Effector memory CD4-positive, alpha-beta T cell (primary cell): ENCODE measurements at regions not wholly inside any gene's neighbourhood (a gene's known extent, or its start where the extent isn't known, plus 50 kb on each side); places are given as distances from the start of the nearest gene placed in this dataset.

Experiments
- DNase-seq, 3 donors: peaks; one replicate each; pipeline ENCODE4 v3.0.0-alpha.2; 2020
- H3K27ac ChIP-seq: 2 replicates; pipeline ENCODE4 v1.7.0; 2013; ENCODE audit warnings: mild to moderate bottlenecking, low read length, moderate library complexity; ENCODE audit not compliant: insufficient read depth, poor library complexity, severe bottlenecking
- H3K27me3 ChIP-seq: replicated peaks from 2 replicates; pipeline ENCODE4 v1.7.0; 2013; ENCODE audit warnings: mild to moderate bottlenecking, low read length; ENCODE audit not compliant: insufficient read depth, control insufficient read depth, poor library complexity, severe bottlenecking
- H3K36me3 ChIP-seq: 2 replicates; pipeline ENCODE4 v1.7.0; 2013; ENCODE audit warnings: mild to moderate bottlenecking, low read length, moderate library complexity; ENCODE audit not compliant: control insufficient read depth, insufficient read depth
- H3K4me1 ChIP-seq: 2 replicates; pipeline ENCODE4 v1.7.0; 2013; ENCODE audit warnings: low read length, mild to moderate bottlenecking; ENCODE audit not compliant: control insufficient read depth, insufficient read depth, poor library complexity, severe bottlenecking
- H3K4me3 ChIP-seq: 2 replicates; pipeline ENCODE4 v1.7.0; 2013; ENCODE audit warnings: low read length, low read depth, mild to moderate bottlenecking; ENCODE audit not compliant: insufficient read depth, poor library complexity, severe bottlenecking
- H3K9me3 ChIP-seq: 2 replicates; pipeline ENCODE4 v1.7.0; 2013; ENCODE audit warnings: mild to moderate bottlenecking, low read length, moderate library complexity; ENCODE audit not compliant: control insufficient read depth

- H3K4me3 ChIP-seq = no peak overlapping the region
- no peaks in the 10 kb centered on the region for H3K9me3 ChIP-seq
- H3K27ac ChIP-seq = no peak overlapping the region
- H3K27me3 ChIP-seq = peaks cover 8% of the 10 kb centered on the region
- no peak for DNase-seq
- H3K36me3 ChIP-seq = no peaks in the 10 kb centered on the region
- H3K4me1 ChIP-seq = peaks cover 4% of the 10 kb centered on the region
Observed at GRCh38 chr1:48089356-48089891, 92.2 kb upstream of the TRABD2B start.

DNA sequence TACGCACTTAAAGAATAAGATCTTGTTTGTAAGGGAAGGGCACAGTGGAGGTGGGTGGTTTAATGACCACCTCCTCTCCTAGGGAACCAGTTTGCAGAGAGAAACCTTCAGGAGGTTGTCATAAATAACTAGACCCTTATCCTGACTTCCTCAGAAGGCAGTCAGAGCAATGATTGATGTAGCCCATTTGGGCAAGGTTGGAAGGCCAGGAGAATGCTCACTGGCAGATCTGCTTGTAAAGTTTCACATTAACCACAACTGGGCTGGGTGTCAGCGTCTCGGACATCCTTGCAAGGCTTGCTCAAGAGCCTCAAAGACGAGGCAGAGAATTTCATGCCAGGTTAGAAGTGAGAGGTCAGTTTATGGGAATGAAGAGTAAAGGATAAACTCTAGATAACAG lies 87.6 kb upstream of the TRABD2B start:
- no peaks in the 10 kb centered on the region for H3K4me1 ChIP-seq
- no peaks in the 10 kb centered on the region for H3K36me3 ChIP-seq
- H3K27ac ChIP-seq = no peak overlapping the region
- no peak overlapping the region for H3K4me3 ChIP-seq
- no peaks in the 10 kb centered on the region for H3K9me3 ChIP-seq
- no peaks in the 10 kb centered on the region for H3K27me3 ChIP-seq
- DNase-seq = no peak

GRCh38 chr1:48082271-48082962 lies 85.2 kb upstream of the TRABD2B start:
- Histone ChIP-seq H3K9me3 (no peaks in the 10 kb centered on the region), H3K4me1 (no peaks in the 10 kb centered on the region), H3K27ac (no peak overlapping the region), H3K36me3 (no peaks in the 10 kb centered on the region), H3K27me3 (no peaks in the 10 kb centered on the region), H3K4me3 (no peak overlapping the region)
- no peak for DNase-seq

- H3K36me3 ChIP-seq = no peaks in the 10 kb centered on the region
- no peaks in the 10 kb centered on the region for H3K4me1 ChIP-seq
- no peak overlapping the region for H3K27ac ChIP-seq
- H3K4me3 ChIP-seq = no peak overlapping the region
- no peaks in the 10 kb centered on the region for H3K27me3 ChIP-seq
- DNase-seq = no peak
- no peaks in the 10 kb centered on the region for H3K9me3 ChIP-seq
Observed at GRCh38 chr1:48080331-48081255, 83.4 kb upstream of the TRABD2B start.

DNA sequence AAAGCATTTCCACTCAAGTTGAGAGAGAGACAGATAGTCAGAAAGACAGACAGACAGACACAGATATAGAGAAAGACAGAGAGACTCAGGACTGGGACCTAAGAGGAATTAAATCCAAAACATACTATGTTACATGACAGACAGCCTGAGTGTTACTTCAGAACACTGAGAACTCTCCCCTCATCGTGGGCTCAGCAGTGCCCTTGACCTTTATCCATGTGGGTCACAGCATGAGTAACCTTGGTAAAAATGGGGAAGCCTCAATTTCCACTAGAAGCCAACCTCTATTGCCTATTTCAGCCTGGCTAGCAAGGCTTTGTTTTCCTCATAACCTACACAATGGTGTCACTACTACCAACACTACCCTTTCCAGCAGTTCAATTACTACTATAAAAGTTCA lies 81.9 kb upstream of the TRABD2B start:
- Histone ChIP-seq H3K27ac (no peak overlapping the region), H3K4me3 (no peak overlapping the region), H3K4me1 (no peaks in the 10 kb centered on the region), H3K27me3 (no peaks in the 10 kb centered on the region), H3K36me3 (no peaks in the 10 kb centered on the region), H3K9me3 (no peaks in the 10 kb centered on the region)
- no peak for DNase-seq

DNA sequence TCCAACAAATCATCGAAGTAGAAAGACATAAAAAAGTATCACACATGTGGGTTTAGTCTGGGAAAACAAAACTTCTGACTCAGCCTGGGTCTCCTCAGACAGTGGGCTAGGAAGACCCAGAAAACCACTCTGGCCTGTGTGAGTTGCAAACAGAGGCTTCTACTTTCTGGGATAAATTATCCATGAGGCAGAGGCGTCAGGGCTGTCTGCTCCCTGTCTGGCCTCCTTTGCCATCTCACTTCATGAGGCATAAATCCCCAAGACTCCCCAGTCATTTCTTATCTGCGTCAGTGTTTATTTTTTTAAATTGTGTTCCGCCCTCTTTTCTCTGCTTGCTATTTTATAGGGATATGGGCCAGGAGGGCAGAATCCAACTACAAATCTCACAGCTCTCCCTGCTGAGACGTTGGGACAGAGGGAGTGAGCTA lies 80.6 kb upstream of the TRABD2B start:
- DNase-seq = no peak
- no peaks in the 10 kb centered on the region for H3K36me3 ChIP-seq

GRCh38 chr1:48076017-48076416 lies 78.8 kb upstream of the TRABD2B start:
- Histone ChIP-seq H3K27ac (no peak overlapping the region), H3K4me3 (no peak overlapping the region), H3K36me3 (no peaks in the 10 kb centered on the region), H3K4me1 (no peaks in the 10 kb centered on the region), H3K9me3 (no peaks in the 10 kb centered on the region), H3K27me3 (no peaks in the 10 kb centered on the region)
- no peak for DNase-seq

More for the DNA sequence above, 80.6 kb upstream of the TRABD2B start:
- Histone ChIP-seq H3K9me3 (no peaks in the 10 kb centered on the region), H3K4me3 (no peak overlapping the region), H3K4me1 (no peaks in the 10 kb centered on the region), H3K27me3 (no peaks in the 10 kb centered on the region), H3K27ac (no peak overlapping the region)

GRCh38 chr1:48073798-48074530 lies 76.8 kb upstream of the TRABD2B start:
- Histone ChIP-seq H3K4me1 (no peaks in the 10 kb centered on the region), H3K36me3 (no peaks in the 10 kb centered on the region)

GRCh38 chr1:48071513-48071912 lies 74.3 kb upstream of the TRABD2B start:
- no peak overlapping the region for H3K27ac ChIP-seq
- H3K4me3 ChIP-seq = no peak overlapping the region
- H3K4me1 ChIP-seq = no peaks in the 10 kb centered on the region
- no peak for DNase-seq
- H3K36me3 ChIP-seq = no peaks in the 10 kb centered on the region
- no peaks in the 10 kb centered on the region for H3K27me3 ChIP-seq
- H3K9me3 ChIP-seq = no peaks in the 10 kb centered on the region

More at GRCh38 chr1:48073798-48074530, 76.8 kb upstream of the TRABD2B start:
- no peak for DNase-seq
- no peaks in the 10 kb centered on the region for H3K27me3 ChIP-seq
- no peak overlapping the region for H3K27ac ChIP-seq
- no peaks in the 10 kb centered on the region for H3K9me3 ChIP-seq
- no peak overlapping the region for H3K4me3 ChIP-seq
